Esophagus muscularis mucosa (tissue), 4 donors: ENCODE measurements at regions not wholly inside any gene's neighbourhood (a gene's known extent, or its start where the extent isn't known, plus 50 kb on each side); places are given as distances from the start of the nearest gene placed in this dataset.

Experiments used
- DNase-seq: peaks from one replicate; pipeline ENCODE4 v3.0.0-alpha.2; 2017; ENCODE audit errors: extremely low spot score
- H3K27ac ChIP-seq, 4 donors: fragments of 200-600 bp; sonication (generic); replicated peaks in 1 of 4; 1 replicate in 3 of 4; 2 replicates in 1 of 4; pipeline ENCODE4 v1.5.1; 2016 to 2019; ENCODE audit warnings: mild to moderate bottlenecking in 1 of 4
- H3K27me3 ChIP-seq, 4 donors: fragments of 200-600 bp; sonication (generic); one replicate each; pipeline versions ENCODE4 v1.5.1 to v1.6.0; 2016 to 2019
- H3K36me3 ChIP-seq, 4 donors: fragments of 200-600 bp; sonication (generic); one replicate each; pipeline ENCODE4 v1.5.1; 2016 to 2019
- H3K4me1 ChIP-seq, 4 donors: fragments of 200-600 bp; sonication (generic); one replicate each; pipeline ENCODE4 v1.5.1; 2016 to 2019
- H3K4me3 ChIP-seq, 4 donors: fragments of 200-600 bp; sonication (generic); 1 replicate in 2 of 4; 2 replicates in 2 of 4; pipeline ENCODE4 v1.5.1; 2016 to 2019; ENCODE audit warnings: mild to moderate bottlenecking in 4 of 4, moderate library complexity in 1 of 4
- H3K9me3 ChIP-seq, 4 donors: fragments of 200-600 bp; sonication (generic); 1 replicate in 3 of 4; 2 replicates in 1 of 4; pipeline ENCODE4 v1.5.1; 2016 to 2019
- EP300 ChIP-seq: sonication (generic); formaldehyde crosslinking; IDR thresholded peaks from one replicate; pipeline ENCODE4 v1.6.1; 2017; ENCODE audit warnings: antibody characterized with exemption
- POLR2A ChIP-seq: fragments of 450-650 bp; IDR thresholded peaks from one replicate; pipeline ENCODE4 v1.6.1; 2017; ENCODE audit warnings: antibody characterized with exemption, moderate library complexity, mild to moderate bottlenecking, low read depth
- POLR2AphosphoS5 ChIP-seq, 2 donors: sonication (generic); formaldehyde crosslinking; IDR thresholded peaks; one replicate each; pipeline ENCODE4 v1.6.1; 2017; ENCODE audit warnings: antibody characterized with exemption in 2 of 2
- WGBS: methylation state at CpG from one replicate; pipeline ENCODE4 v1.1.5; 2018; 5-methylcytosine and 5-hydroxymethylcytosine counted together
- intact Hi-C: fragments of 100-400 bp; cut with DNase I; formaldehyde crosslinking; loops from one replicate; pipeline ENCODE4 v1.15.1; 2023
- TF ChIP-seq, protein P1 (sequence below), 3 experiments: fragments of 200-600 bp in 2 of 3; fragments of 450-650 bp in 1 of 3; sonication (generic) in 2 of 3; IDR thresholded peaks; one replicate each; pipeline ENCODE4 v1.5.1; 2017 to 2019; ENCODE audit warnings: antibody characterized with exemption in 3 of 3, mild to moderate bottlenecking in 2 of 3, moderate library complexity in 1 of 3

DNA sequence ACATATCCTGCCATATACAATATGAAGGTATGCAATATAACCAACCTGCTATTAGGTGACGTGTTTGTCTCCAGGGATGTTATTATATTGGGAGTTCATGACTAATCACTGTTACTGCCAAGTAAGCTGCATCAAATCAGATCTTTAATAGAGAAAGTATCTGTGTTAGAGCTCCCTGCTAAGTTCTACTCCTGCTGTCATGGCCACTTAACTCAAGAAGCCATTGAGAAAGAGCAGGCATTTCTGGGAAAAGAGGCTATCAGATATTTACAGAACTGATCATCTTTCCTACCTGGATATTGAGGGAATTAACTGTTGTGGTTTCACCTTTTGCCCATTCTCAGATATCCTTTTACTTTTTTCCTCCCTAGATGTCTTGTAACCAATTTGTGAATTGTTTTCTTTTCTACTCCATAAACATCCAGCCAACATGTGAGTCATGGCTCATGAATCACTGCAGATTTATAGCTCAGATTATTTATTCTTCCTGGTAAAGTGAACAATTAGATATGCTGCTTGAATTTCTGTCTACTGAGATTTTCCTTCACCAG, 634.8 kb upstream of the FAM174A start:
- no peak overlapping the region for H3K4me3 ChIP-seq
- H3K27ac ChIP-seq, result no peak overlapping the region
- no peak for DNase-seq
- 87% methylated on average over 1 of the region's 1 CpG for WGBS
- H3K36me3 ChIP-seq, result no peaks in the 10 kb centered on the region
- TF ChIP-seq, protein P1, sequence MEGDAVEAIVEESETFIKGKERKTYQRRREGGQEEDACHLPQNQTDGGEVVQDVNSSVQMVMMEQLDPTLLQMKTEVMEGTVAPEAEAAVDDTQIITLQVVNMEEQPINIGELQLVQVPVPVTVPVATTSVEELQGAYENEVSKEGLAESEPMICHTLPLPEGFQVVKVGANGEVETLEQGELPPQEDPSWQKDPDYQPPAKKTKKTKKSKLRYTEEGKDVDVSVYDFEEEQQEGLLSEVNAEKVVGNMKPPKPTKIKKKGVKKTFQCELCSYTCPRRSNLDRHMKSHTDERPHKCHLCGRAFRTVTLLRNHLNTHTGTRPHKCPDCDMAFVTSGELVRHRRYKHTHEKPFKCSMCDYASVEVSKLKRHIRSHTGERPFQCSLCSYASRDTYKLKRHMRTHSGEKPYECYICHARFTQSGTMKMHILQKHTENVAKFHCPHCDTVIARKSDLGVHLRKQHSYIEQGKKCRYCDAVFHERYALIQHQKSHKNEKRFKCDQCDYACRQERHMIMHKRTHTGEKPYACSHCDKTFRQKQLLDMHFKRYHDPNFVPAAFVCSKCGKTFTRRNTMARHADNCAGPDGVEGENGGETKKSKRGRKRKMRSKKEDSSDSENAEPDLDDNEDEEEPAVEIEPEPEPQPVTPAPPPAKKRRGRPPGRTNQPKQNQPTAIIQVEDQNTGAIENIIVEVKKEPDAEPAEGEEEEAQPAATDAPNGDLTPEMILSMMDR (IDR thresholded peaks at IDR 0.05), result no peak
- TF ChIP-seq POLR2A, result no peak
- no peak for TF ChIP-seq EP300
- TF ChIP-seq POLR2AphosphoS5 (IDR thresholded peaks at IDR 0.05), result no peak
- H3K4me1 ChIP-seq, result no peaks in the 10 kb centered on the region
- no peaks in the 10 kb centered on the region for H3K9me3 ChIP-seq
- intact Hi-C loops, result no loop called here
- no peaks in the 10 kb centered on the region for H3K27me3 ChIP-seq

DNA sequence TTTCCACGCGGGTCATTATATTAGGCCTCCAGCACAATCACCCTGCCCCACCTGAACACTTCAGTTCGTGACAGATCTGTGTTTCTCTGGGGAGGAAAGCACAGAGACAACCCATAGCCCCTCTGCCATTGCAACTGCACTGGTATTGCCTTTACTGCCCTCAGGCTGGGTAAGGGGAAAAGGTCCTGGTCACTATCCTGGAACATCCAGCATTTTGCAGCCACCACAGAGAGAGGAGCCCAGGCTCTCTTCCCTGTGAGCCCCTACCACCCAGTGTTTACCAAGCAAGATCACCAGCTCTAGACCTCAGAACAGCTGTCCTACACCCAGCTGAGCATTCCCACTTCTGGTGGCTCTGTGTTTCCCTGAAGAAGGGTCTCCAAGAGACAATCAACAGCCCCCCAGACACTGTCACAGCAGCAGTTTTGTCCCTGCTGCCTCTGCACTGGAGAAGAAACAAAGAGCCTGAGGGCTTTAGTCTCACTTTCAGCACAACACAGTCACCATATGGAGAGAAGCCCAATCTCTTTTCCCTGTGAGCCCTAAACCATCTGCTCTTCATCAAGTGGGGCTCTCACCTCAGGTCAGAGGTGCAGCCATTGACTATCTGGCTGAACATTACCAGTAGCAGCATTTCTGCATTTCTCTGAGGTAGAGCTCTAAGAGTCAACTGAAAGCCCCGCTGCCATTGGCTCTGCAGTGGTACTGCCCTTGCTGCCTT, 655.2 kb upstream of the FAM174A start:
- Histone ChIP-seq H3K4me3 (no peak overlapping the region), H3K27me3 (no peaks in the 10 kb centered on the region), H3K9me3 (no peaks in the 10 kb centered on the region), H3K27ac (no peak overlapping the region), H3K36me3 (no peaks in the 10 kb centered on the region), H3K4me1 (no peaks in the 10 kb centered on the region)
- WGBS, result 75% methylated on average over 4 of the region's 4 CpGs
- intact Hi-C loops, result no loop called here
- no peak for TF ChIP-seq EP300
- TF ChIP-seq POLR2AphosphoS5 (IDR thresholded peaks at IDR 0.05), result no peak
- TF ChIP-seq, protein P1 (IDR thresholded peaks at IDR 0.05), result no peak
- TF ChIP-seq POLR2A, result no peak
- DNase-seq, result no peak

DNA sequence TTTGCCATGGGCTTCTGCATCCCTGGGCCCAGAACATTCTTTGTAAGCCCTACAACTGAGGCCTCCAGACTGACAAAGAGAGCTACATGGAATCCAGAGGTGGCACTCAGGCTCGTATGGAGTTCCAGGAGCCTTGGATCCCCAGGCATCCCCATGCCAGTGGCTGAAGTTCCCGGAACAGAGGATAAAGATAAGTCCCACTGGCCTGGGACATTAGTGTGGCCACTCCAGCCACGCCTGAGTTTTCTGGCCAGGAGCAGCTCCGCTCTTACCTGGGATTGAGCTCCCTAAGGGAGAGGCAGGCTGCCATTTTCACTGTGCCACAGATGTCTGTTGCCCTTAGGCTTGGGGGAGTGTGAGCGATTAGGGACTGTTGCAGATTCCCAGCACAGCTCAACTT, 656.3 kb upstream of the FAM174A start:
- intact Hi-C loops, result no loop called here
- Histone ChIP-seq H3K27me3 (no peaks in the 10 kb centered on the region), H3K4me3 (no peak overlapping the region), H3K9me3 (no peaks in the 10 kb centered on the region), H3K27ac (no peak overlapping the region), H3K4me1 (no peaks in the 10 kb centered on the region), H3K36me3 (no peaks in the 10 kb centered on the region)
- TF ChIP-seq POLR2A (no peak), POLR2AphosphoS5 (IDR thresholded peaks at IDR 0.05) (no peak), EP300 (no peak)
- TF ChIP-seq, protein P1 (IDR thresholded peaks at IDR 0.05), result no peak
- 97% methylated on average over 4 of the region's 5 CpGs for WGBS
- DNase-seq, result no peak

DNA sequence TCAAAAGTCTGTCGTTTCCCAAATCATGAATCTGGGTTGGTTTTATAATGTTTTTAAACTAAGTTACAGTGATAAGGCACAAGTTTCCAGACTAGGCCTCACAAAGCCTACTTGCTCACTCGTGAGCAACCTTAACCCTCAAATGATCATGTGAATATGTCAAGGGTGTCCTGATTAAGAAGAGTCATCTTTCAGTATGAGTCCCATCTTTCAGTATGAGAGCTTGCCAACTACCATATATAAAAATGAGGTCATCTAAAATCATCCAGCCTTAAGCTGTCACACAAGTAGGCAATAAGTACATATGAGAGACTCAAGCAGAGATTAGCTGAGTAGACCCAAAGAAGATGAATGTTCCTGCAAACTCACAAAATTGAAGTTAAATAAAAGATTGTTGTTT, 668.4 kb upstream of the FAM174A start:
- DNase-seq, result no peak
- no peak overlapping the region for H3K27ac ChIP-seq
- H3K9me3 ChIP-seq, result no peaks in the 10 kb centered on the region
- no peaks in the 10 kb centered on the region for H3K4me1 ChIP-seq
- H3K27me3 ChIP-seq, result no peaks in the 10 kb centered on the region
- TF ChIP-seq POLR2A, result no peak
- TF ChIP-seq POLR2AphosphoS5 (IDR thresholded peaks at IDR 0.05), result no peak
- TF ChIP-seq, protein P1 (IDR thresholded peaks at IDR 0.05), result no peak
- no peak for TF ChIP-seq EP300
- H3K4me3 ChIP-seq, result no peak overlapping the region
- WGBS, result 79% methylated on average over 2 of the region's 2 CpGs
- H3K36me3 ChIP-seq, result no peaks in the 10 kb centered on the region
- intact Hi-C loops, result no loop called here

DNA sequence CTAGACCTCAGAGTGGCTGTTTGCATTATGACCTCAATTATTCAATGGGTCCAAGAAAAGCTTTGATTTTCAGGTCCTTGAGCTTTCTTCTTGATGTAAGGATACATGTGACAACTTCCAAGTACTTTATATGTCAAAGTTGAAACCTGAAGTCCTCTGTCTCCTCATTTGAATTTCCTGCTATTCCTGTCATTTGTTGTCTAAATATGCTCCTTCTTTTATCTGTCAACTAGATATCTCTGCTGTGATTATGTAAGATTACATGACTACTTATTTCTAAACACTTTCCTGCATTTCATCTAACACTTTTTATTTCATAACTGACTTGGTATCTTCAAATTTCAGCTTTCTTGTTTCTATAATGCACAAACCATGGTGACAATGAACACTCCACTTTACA, 670.0 kb upstream of the FAM174A start:
- TF ChIP-seq POLR2A, result no peak
- no peak for TF ChIP-seq EP300
- TF ChIP-seq, protein P1 (IDR thresholded peaks at IDR 0.05), result no peak
- TF ChIP-seq POLR2AphosphoS5 (IDR thresholded peaks at IDR 0.05), result no peak
- no peaks in the 10 kb centered on the region for H3K36me3 ChIP-seq
- no peaks in the 10 kb centered on the region for H3K9me3 ChIP-seq
- intact Hi-C loops, result no loop called here
- H3K4me3 ChIP-seq, result no peak overlapping the region
- no peak overlapping the region for H3K27ac ChIP-seq
- no peaks in the 10 kb centered on the region for H3K27me3 ChIP-seq
- DNase-seq, result no peak
- no peaks in the 10 kb centered on the region for H3K4me1 ChIP-seq
